ENCODE measurements at regions not wholly inside any gene's neighbourhood (a gene's known extent, or its start where the extent isn't known, plus 50 kb on each side); places are given as distances from the start of the nearest gene placed in this dataset.
A peak's percentile ranks its signal among the peaks of the same experiment; 100 is the strongest.

GRCh38 chr10:21021843-21022594 lies 124.9 kb upstream of the NEBL start:
- no peak for DNase-seq (ENCODE audit: low spot score)

- DNase-seq (ENCODE audit: low spot score), result no peak
Measured at GRCh38 chr10:21021231-21021630, 124.1 kb upstream of the NEBL start.

- DNase-seq (ENCODE audit: low spot score), result no peak
Measured at GRCh38 chr10:21020545-21020944, 123.4 kb upstream of the NEBL start.

GRCh38 chr10:21019436-21019835 lies 122.3 kb upstream of the NEBL start:
- DNase-seq (ENCODE audit: low spot score), result no peak

- no peak for DNase-seq (ENCODE audit: low spot score)
Measured at GRCh38 chr10:21015851-21016250, 118.7 kb upstream of the NEBL start.

DNA sequence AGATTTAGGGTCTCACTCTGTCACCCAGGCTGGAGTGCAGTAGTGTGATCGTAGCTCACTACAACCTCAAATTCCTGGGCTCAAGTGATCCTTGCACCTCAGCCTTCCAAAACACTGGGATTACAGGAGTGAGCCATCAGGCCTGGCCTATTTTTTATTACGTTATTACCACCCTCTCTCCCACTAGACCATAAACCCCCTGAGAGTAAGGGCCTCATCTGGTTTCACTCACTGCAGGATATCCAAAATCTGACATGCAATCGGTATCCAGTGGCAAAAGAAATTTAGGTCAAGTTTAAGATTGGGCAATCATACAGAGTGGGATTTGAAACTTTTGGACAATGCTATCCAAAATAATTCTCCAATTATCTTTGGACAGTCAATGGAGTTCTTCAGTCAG lies 117.0 kb upstream of the NEBL start:
- DNase-seq (ENCODE audit: low spot score), result no peak

GRCh38 chr10:21011433-21012018 lies 114.4 kb upstream of the NEBL start:
- DNase-seq (ENCODE audit: low spot score), result no peak

GRCh38 chr10:21010615-21011014 lies 113.5 kb upstream of the NEBL start:
- DNase-seq (ENCODE audit: low spot score), result no peak

DNA sequence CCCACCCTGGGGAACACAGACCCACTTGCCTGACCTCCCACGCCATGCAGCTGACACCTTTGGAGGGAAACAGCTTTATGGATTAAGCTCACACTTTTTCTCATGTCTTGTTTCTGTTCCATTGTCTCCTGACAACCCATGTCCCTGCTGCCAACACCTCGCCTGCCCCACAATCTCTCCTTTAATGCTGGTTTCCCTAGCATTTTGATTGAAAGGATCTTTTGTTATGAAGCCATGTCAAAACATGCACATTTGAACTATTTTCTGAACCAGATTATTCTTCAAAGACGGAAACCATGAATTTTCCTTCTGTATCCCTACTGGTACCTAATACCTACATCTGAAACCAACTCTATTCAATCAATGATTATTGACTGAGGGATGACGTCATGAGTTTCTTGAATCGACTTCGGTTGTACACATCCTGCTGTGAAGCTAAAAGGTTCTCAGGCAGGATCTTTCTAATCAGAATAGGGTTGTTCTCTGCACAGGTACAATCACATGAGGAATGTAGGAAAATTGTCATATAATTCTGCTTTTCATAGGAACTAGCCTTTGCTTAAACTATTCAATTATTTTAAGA lies 106.2 kb upstream of the NEBL start:
- DNase-seq (ENCODE audit: low spot score), result no peak

- DNase-seq (ENCODE audit: low spot score), result no peak
Measured at GRCh38 chr10:21002091-21002878, 105.2 kb upstream of the NEBL start.

- DNase-seq (ENCODE audit: low spot score), result no peak
Measured at GRCh38 chr10:20999699-21000098, 102.6 kb upstream of the NEBL start.

GRCh38 chr10:20998036-20998435 lies 100.9 kb upstream of the NEBL start:
- no peak for DNase-seq (ENCODE audit: low spot score)

- no peak for DNase-seq (ENCODE audit: low spot score)
Measured at GRCh38 chr10:20995123-20995987, 98.2 kb upstream of the NEBL start.

- DNase-seq (ENCODE audit: low spot score), result no peak
Measured at GRCh38 chr10:20993830-20994527, 96.9 kb upstream of the NEBL start.

DNA sequence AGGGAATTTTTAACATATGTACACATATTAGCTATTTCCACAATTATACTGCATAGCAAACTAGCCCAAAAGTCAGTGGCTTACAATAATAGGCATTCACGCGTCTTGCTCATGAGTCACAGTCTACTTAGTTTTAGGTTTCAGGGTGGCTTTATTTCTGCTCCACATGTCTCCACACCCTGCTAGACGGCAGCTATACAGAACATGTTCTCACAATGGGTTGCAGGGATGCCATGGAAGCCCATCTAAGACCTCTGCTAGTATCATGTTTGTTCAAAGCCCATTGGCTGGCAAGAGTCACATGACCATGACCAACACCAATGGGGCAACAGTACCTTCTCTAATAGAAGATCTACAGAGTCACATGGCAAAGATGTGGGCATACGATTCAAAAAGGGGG lies 96.3 kb upstream of the NEBL start:
- no peak for DNase-seq (ENCODE audit: low spot score)

DNA sequence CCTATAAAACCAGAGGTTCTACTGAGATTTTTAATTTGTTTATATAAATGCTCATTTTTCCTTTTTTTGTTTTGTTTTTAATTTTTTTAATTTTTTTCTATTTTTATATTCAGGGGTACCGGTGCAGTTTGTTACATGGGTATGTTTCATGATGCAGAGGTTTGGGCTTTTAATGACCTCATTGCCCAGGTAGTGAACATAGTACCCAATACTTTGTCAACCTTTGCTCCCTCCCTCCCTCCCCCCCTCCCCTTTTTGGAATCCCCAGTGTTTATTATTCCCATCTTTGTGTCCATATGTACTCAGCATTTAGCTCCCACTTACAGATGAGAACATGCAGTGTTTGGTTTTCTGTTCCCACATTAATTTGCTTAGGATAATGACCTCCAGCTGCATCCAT lies 94.4 kb upstream of the NEBL start:
- no peak for DNase-seq (ENCODE audit: low spot score)

GRCh38 chr10:20990604-20991003 lies 93.5 kb upstream of the NEBL start:
- DNase-seq (ENCODE audit: low spot score), result peak; percentile 13

- no peak for DNase-seq (ENCODE audit: low spot score)
Measured at GRCh38 chr10:20988357-20988983, 91.4 kb upstream of the NEBL start.

DNA sequence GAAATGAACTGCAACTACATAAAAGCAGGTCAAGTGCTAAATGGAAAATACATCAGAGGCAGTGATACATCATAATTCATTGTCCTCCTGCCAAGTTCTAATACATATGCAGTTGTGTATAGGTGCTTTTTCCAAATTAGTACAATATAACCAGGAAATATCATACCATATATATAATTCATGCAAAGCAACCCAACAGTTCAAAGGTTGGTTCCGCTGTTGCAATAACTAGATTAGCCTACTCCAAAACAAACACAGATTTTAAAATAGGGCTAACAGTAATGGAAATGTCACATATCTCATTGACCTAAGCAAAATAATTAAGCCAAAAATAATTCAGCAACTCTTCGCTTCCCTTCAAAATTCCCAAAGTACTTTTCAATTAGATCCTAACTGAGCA lies 88.9 kb upstream of the NEBL start:
- no peak for DNase-seq (ENCODE audit: low spot score)

DNA sequence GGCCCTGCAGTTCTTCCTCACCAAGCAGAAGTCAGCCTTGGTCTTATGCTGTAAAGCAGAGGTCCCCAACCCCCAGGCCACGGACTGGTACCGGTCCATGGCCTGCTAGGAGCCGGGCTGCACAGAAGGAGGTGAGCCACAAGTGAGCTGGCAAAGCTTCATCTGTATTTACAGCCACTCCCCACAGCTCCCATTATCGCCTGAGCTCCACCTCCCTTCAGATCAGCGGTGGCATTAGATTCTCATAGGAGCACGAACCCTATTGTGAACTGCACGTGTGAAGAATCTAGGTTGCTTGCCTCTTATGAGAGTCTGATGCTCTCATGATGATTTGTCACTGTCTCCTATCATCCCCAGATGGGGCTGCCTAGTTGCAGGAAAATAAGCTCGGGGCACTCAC lies 87.6 kb upstream of the NEBL start:
- no peak for DNase-seq (ENCODE audit: low spot score)

Data from AG08396 (cell line).